ENCODE measurements at regions not wholly inside any gene's neighbourhood (a gene's known extent, or its start where the extent isn't known, plus 50 kb on each side); places are given as distances from the start of the nearest gene placed in this dataset.
A peak's percentile ranks its signal among the peaks of the same experiment; 100 is the strongest.
"Not testable (repeated sequence)": the region's sequence is repeated elsewhere in the genome, so short reads cannot be mapped to it uniquely, and the experiment has no call there.

- no peaks in the 10 kb centered on the region for H3K36me3 ChIP-seq (ENCODE audit: insufficient read depth, low read length)
- H4K20me1 ChIP-seq (ENCODE audit: insufficient read depth, low read depth, low read length) = no peaks in the 10 kb centered on the region
- peaks cover 10% of the 10 kb centered on the region; the same call in 1 of the 2 replicates for H3K9me3 ChIP-seq (ENCODE audit: low read length)
- no peak overlapping the region for H3K4me3 ChIP-seq (ENCODE audit: low read length)
- no peak for DNase-seq
- H3K4me2 ChIP-seq (ENCODE audit: low read depth, low read length, poor library complexity, severe bottlenecking) = no peak overlapping the region
- H3K4me1 ChIP-seq (ENCODE audit: low read length) = no peaks in the 10 kb centered on the region
- no peak overlapping the region for H3K9ac ChIP-seq (ENCODE audit: low read length)
- H2AFZ ChIP-seq (ENCODE audit: low read length) = no peak overlapping the region
- H3K27ac ChIP-seq (ENCODE audit: low read length) = no peak overlapping the region
- H3K79me2 ChIP-seq (ENCODE audit: low read length) = no peaks in the 10 kb centered on the region
- H3K27me3 ChIP-seq (ENCODE audit: low read length) = no peaks in the 10 kb centered on the region
- no peaks in the 10 kb centered on the region for H3K9me2 ChIP-seq (replicated peaks; ENCODE audit: insufficient read depth, low read length)
Measured at GRCh38 chr3:175951047-175951694, 1092.0 kb downstream of the NAALADL2 start.

- Histone ChIP-seq H3K27me3 (ENCODE audit: low read length) (no peaks in the 10 kb centered on the region), H3K4me2 (ENCODE audit: low read depth, low read length, poor library complexity, severe bottlenecking) (no peak overlapping the region), H3K9me2 (replicated peaks; ENCODE audit: insufficient read depth, low read length) (no peaks in the 10 kb centered on the region), H3K79me2 (ENCODE audit: low read length) (no peaks in the 10 kb centered on the region), H3K9me3 (ENCODE audit: low read length) (peaks cover 12% of the 10 kb centered on the region; the same call in 1 of the 2 replicates), H3K27ac (ENCODE audit: low read length) (no peak overlapping the region), H4K20me1 (ENCODE audit: insufficient read depth, low read depth, low read length) (no peaks in the 10 kb centered on the region), H2AFZ (ENCODE audit: low read length) (no peak overlapping the region), H3K36me3 (ENCODE audit: insufficient read depth, low read length) (no peaks in the 10 kb centered on the region), H3K9ac (ENCODE audit: low read length) (no peak overlapping the region), H3K4me1 (ENCODE audit: low read length) (no peaks in the 10 kb centered on the region), H3K4me3 (ENCODE audit: low read length) (no peak overlapping the region)
- no peak for DNase-seq
Measured at GRCh38 chr3:175948041-175948440, 1088.9 kb downstream of the NAALADL2 start.

GRCh38 chr3:175941352-175941751 lies 1082.2 kb downstream of the NAALADL2 start:
- Histone ChIP-seq H3K4me3 (ENCODE audit: low read length) (no peak overlapping the region), H3K27me3 (ENCODE audit: low read length) (no peaks in the 10 kb centered on the region), H3K36me3 (ENCODE audit: insufficient read depth, low read length) (no peaks in the 10 kb centered on the region), H3K27ac (ENCODE audit: low read length) (no peak overlapping the region), H4K20me1 (ENCODE audit: insufficient read depth, low read depth, low read length) (no peaks in the 10 kb centered on the region), H3K4me1 (ENCODE audit: low read length) (no peaks in the 10 kb centered on the region), H3K4me2 (ENCODE audit: low read depth, low read length, poor library complexity, severe bottlenecking) (no peak overlapping the region), H3K9me2 (replicated peaks; ENCODE audit: insufficient read depth, low read length) (no peaks in the 10 kb centered on the region), H3K9me3 (ENCODE audit: low read length) (peaks cover 17% of the 10 kb centered on the region), H3K79me2 (ENCODE audit: low read length) (no peaks in the 10 kb centered on the region), H3K9ac (ENCODE audit: low read length) (no peak overlapping the region), H2AFZ (ENCODE audit: low read length) (no peak overlapping the region)
- peak; percentile 68 for DNase-seq

- Histone ChIP-seq H3K9ac (ENCODE audit: low read length) (no peak overlapping the region), H3K4me3 (ENCODE audit: low read length) (no peak overlapping the region), H3K36me3 (ENCODE audit: insufficient read depth, low read length) (no peaks in the 10 kb centered on the region), H3K9me3 (ENCODE audit: low read length) (peaks cover 17% of the 10 kb centered on the region), H3K4me2 (ENCODE audit: low read depth, low read length, poor library complexity, severe bottlenecking) (no peak overlapping the region), H3K27me3 (ENCODE audit: low read length) (no peaks in the 10 kb centered on the region), H3K9me2 (replicated peaks; ENCODE audit: insufficient read depth, low read length) (no peaks in the 10 kb centered on the region), H3K4me1 (ENCODE audit: low read length) (no peaks in the 10 kb centered on the region), H3K27ac (ENCODE audit: low read length) (no peak overlapping the region), H4K20me1 (ENCODE audit: insufficient read depth, low read depth, low read length) (no peaks in the 10 kb centered on the region), H2AFZ (ENCODE audit: low read length) (no peak overlapping the region), H3K79me2 (ENCODE audit: low read length) (no peaks in the 10 kb centered on the region)
- peak; percentile 58 for DNase-seq
Measured at GRCh38 chr3:175940881-175941280, 1081.7 kb downstream of the NAALADL2 start.

- Histone ChIP-seq H3K4me2 (ENCODE audit: low read depth, low read length, poor library complexity, severe bottlenecking) (no peak overlapping the region), H3K4me3 (ENCODE audit: low read length) (no peak overlapping the region), H3K4me1 (ENCODE audit: low read length) (no peaks in the 10 kb centered on the region), H3K9me2 (replicated peaks; ENCODE audit: insufficient read depth, low read length) (no peaks in the 10 kb centered on the region), H3K9ac (ENCODE audit: low read length) (no peak overlapping the region), H3K79me2 (ENCODE audit: low read length) (no peaks in the 10 kb centered on the region), H3K36me3 (ENCODE audit: insufficient read depth, low read length) (no peaks in the 10 kb centered on the region), H3K27ac (ENCODE audit: low read length) (no peak overlapping the region), H3K27me3 (ENCODE audit: low read length) (no peaks in the 10 kb centered on the region), H4K20me1 (ENCODE audit: insufficient read depth, low read depth, low read length) (no peaks in the 10 kb centered on the region), H2AFZ (ENCODE audit: low read length) (no peak overlapping the region), H3K9me3 (ENCODE audit: low read length) (peaks cover 21% of the 10 kb centered on the region)
- no peak for DNase-seq
Measured at GRCh38 chr3:175940243-175940642, 1081.1 kb downstream of the NAALADL2 start.

- not testable (repeated sequence) for H4K20me1 ChIP-seq (ENCODE audit: insufficient read depth, low read depth, low read length); H3K36me3 ChIP-seq (ENCODE audit: insufficient read depth, low read length); H3K4me1 ChIP-seq (ENCODE audit: low read length); H3K9ac ChIP-seq (ENCODE audit: low read length); H3K9me2 ChIP-seq (replicated peaks; ENCODE audit: insufficient read depth, low read length); H3K27ac ChIP-seq (ENCODE audit: low read length); H3K79me2 ChIP-seq (ENCODE audit: low read length); DNase-seq; H3K27me3 ChIP-seq (ENCODE audit: low read length); H2AFZ ChIP-seq (ENCODE audit: low read length); H3K4me2 ChIP-seq (ENCODE audit: low read depth, low read length, poor library complexity, severe bottlenecking); H3K4me3 ChIP-seq (ENCODE audit: low read length)
- peaks cover 26% of the 10 kb centered on the region for H3K9me3 ChIP-seq (ENCODE audit: low read length)
Measured at GRCh38 chr3:175937367-175937766, 1078.2 kb downstream of the NAALADL2 start.

GRCh38 chr3:175932586-175932985 lies 1073.5 kb downstream of the NAALADL2 start:
- Histone ChIP-seq H3K9ac (ENCODE audit: low read length) (no peak overlapping the region), H3K36me3 (ENCODE audit: insufficient read depth, low read length) (no peaks in the 10 kb centered on the region), H3K4me1 (ENCODE audit: low read length) (no peaks in the 10 kb centered on the region), H3K27me3 (ENCODE audit: low read length) (no peaks in the 10 kb centered on the region), H3K79me2 (ENCODE audit: low read length) (no peaks in the 10 kb centered on the region), H3K9me3 (ENCODE audit: low read length) (peaks cover 22% of the 10 kb centered on the region), H3K9me2 (replicated peaks; ENCODE audit: insufficient read depth, low read length) (no peaks in the 10 kb centered on the region), H3K4me3 (ENCODE audit: low read length) (no peak overlapping the region), H3K4me2 (ENCODE audit: low read depth, low read length, poor library complexity, severe bottlenecking) (no peak overlapping the region), H2AFZ (ENCODE audit: low read length) (no peak overlapping the region), H3K27ac (ENCODE audit: low read length) (no peak overlapping the region), H4K20me1 (ENCODE audit: insufficient read depth, low read depth, low read length) (no peaks in the 10 kb centered on the region)
- DNase-seq = no peak

- Histone ChIP-seq H3K4me1 (ENCODE audit: low read length) (no peaks in the 10 kb centered on the region), H3K4me2 (ENCODE audit: low read depth, low read length, poor library complexity, severe bottlenecking) (no peak overlapping the region), H3K9ac (ENCODE audit: low read length) (no peak overlapping the region), H3K79me2 (ENCODE audit: low read length) (no peaks in the 10 kb centered on the region), H3K27me3 (ENCODE audit: low read length) (no peaks in the 10 kb centered on the region), H4K20me1 (ENCODE audit: insufficient read depth, low read depth, low read length) (no peaks in the 10 kb centered on the region), H3K36me3 (ENCODE audit: insufficient read depth, low read length) (no peaks in the 10 kb centered on the region), H2AFZ (ENCODE audit: low read length) (no peak overlapping the region), H3K4me3 (ENCODE audit: low read length) (no peak overlapping the region), H3K9me2 (replicated peaks; ENCODE audit: insufficient read depth, low read length) (no peaks in the 10 kb centered on the region), H3K9me3 (ENCODE audit: low read length) (peaks cover 19% of the 10 kb centered on the region), H3K27ac (ENCODE audit: low read length) (no peak overlapping the region)
- DNase-seq = no peak
Measured at GRCh38 chr3:175919133-175919532, 1060.0 kb downstream of the NAALADL2 start.
